LNCAP (cell line): ENCODE measurements at regions not wholly inside any gene's neighbourhood (a gene's known extent, or its start where the extent isn't known, plus 50 kb on each side); places are given as distances from the start of the nearest gene placed in this dataset.

ENCODE experiments used
- TF ChIP-seq, protein P1 (sequence below): fragments of 450-650 bp; IDR thresholded peaks from 2 replicates; pipeline ENCODE4 v1.5.1; 2017; ENCODE audit warnings: mild to moderate bottlenecking

DNA sequence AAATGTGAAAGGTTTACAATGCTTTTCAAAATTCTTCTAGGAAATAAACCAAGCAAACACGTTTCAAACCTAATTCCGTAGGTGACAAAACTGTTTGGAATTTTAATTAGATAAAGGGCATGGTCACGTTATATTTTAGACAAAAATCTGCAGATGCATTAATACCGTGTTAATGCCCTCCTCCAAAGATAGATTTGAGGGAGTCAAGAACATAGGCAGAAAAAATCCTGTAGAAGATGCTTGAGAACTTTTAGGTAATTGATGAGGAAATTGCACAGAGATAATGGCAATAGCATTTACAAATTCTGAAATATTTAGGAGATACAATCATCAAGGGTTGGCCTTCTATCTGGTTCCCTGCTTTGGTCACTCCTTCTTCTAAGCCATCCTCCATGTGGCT, 212.6 kb downstream of the TMTC3 start:
- TF ChIP-seq, protein P1, sequence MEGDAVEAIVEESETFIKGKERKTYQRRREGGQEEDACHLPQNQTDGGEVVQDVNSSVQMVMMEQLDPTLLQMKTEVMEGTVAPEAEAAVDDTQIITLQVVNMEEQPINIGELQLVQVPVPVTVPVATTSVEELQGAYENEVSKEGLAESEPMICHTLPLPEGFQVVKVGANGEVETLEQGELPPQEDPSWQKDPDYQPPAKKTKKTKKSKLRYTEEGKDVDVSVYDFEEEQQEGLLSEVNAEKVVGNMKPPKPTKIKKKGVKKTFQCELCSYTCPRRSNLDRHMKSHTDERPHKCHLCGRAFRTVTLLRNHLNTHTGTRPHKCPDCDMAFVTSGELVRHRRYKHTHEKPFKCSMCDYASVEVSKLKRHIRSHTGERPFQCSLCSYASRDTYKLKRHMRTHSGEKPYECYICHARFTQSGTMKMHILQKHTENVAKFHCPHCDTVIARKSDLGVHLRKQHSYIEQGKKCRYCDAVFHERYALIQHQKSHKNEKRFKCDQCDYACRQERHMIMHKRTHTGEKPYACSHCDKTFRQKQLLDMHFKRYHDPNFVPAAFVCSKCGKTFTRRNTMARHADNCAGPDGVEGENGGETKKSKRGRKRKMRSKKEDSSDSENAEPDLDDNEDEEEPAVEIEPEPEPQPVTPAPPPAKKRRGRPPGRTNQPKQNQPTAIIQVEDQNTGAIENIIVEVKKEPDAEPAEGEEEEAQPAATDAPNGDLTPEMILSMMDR = no peak

DNA sequence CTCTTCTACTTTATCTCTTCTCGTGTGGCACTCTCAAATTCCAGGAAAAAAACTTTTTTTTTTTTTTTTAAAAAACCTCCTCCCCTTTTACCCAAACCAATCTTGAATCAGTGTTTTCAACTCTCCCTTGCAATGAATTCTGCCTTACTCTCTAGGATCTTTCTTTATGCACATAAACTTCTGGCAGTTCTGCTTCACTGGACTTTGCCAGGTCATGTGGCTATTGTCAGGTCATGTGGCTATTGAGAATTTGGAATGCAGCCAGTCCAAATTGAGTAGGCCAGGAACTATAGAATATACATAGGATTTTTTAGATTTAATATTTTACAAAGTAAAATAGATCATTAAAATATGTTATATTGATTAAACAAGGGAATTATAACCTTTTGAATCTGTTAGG, 218.2 kb downstream of the TMTC3 start:
- TF ChIP-seq, protein P1 = no peak

DNA sequence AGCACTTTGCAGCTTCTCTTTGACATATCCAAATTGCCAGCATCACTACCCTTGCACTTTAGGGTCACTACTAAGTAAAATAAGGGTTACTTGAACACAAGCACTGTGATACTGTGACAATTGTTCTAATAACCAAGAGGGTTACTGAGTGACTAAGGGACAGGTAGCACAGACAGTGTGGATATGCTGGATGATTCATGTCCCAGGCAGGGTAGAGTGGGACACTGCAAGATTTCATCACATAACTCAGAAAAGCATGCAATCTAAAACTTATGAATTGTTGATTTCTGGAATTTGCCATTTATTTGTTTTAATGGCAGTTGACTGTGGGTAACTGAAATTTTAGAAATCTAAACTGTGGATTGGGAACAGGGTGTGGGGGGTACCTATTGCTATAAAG, 218.8 kb downstream of the KITLG start:
- TF ChIP-seq, protein P1 = no peak

DNA sequence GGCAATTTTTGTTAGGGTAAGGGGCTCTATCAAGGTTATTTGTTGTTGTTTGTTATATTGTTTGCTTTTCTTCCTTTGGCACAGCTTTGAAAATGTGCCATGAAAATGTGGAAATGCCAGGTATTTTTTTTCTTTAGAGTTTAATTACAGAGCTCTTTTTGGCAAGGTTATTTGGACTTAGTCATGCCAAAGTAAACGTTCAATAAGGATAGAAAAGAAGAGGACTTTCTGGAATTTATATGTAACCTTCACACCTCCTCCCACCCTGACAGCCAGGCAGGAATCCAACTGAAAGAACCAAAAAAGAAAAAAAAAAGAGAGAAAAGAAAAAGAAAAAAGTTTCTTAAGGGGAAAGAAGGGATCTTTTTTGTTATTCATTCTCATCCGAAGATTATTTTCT, 217.8 kb downstream of the KITLG start:
- TF ChIP-seq, protein P1 = no peak

DNA sequence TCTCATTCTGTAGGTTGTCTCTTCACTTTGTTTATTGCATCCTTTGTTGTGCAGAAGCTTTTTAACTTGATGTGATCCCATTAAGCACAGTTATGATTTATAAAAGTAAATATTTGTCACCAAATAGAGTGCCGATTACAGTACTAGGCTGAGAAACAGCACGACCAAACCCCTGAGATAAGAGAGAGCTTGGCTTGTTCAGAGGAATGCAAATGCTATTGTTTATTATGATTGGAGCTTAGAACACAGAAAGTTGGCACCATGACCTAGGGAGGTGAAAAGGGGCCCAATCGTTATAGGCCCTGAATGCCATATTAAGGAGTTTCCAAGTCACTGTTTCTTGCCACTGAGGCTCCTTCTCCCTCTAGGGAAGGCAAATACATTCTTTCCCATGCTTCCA, 214.9 kb downstream of the KITLG start:
- TF ChIP-seq, protein P1 = no peak

DNA sequence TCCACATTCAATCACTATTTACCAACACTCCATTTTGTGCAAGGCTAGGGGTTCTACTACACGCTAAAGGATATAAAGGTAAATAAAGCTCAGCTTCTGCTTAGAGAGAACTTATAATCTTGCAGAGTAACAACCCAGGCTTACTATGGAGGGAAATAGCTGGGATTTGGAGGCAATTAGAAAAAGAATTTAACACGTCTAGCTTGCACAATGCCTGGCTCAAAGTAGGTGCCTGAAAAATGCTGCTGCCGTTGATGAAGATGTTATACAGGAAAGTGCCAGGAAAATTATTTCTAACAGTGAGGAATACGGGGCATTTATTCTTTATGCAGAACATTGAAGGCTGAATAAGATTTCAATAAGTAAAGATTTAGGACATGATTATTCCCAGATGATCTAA, 214.2 kb downstream of the KITLG start:
- TF ChIP-seq, protein P1 = no peak

DNA sequence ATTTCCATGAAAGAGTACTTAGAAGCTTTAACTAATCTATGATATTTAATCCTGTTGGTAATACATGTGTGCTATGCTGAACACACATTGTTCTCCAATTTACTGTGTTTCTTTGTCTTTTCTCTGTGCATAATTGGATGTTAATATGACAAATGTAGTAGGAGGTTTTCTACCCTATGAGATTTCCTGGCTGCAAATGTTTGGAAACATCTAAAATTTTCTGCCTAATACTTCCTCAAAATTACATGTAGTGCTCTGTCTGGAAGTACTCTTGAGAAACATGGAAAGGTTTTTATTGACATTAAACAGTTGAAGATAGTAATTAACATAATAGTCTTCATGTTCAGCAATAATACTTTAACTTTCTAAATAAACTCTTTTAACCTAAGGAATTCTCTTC, 213.0 kb downstream of the KITLG start:
- TF ChIP-seq, protein P1 = no peak

DNA sequence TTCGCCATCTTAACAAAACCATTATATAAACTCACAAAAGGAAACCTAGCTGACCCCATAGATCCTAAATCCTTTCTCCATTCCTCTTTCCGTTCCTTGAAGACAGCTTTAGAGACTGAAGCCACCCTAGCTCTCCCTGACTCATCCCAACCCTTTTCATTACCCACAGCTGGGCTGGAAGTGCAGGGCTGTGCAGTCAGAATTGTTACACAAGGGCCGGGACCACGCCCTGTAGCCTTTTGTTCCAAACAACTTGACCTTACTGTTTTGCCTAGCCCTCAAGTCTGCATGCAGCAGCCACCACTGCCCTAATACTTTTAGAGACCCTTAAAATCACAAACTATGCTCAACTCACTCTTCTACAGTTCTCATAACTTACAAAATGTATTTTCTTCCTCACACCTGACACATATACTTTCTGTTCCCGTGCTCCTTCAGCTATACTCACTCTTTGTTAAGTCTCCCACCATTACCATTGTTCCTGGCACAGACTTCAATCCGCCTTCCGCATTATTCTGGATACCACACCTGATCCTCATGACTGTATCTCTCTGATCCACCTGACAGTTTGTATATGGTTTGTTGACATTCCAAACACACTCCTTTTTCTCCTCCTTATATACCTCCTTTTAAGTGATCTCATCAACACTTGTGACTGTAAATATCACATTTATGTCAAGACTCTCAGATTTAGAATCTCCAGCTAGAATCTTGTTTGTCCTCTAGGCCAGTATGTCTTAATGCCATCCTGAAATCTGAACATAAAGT, 208.7 kb downstream of the KITLG start:
- TF ChIP-seq, protein P1 = no peak
